ENCODE measurements at regions not wholly inside any gene's neighbourhood (a gene's known extent, or its start where the extent isn't known, plus 50 kb on each side); places are given as distances from the start of the nearest gene placed in this dataset.
"Not testable (repeated sequence)": the region's sequence is repeated elsewhere in the genome, so short reads cannot be mapped to it uniquely, and the experiment has no call there.

DNA sequence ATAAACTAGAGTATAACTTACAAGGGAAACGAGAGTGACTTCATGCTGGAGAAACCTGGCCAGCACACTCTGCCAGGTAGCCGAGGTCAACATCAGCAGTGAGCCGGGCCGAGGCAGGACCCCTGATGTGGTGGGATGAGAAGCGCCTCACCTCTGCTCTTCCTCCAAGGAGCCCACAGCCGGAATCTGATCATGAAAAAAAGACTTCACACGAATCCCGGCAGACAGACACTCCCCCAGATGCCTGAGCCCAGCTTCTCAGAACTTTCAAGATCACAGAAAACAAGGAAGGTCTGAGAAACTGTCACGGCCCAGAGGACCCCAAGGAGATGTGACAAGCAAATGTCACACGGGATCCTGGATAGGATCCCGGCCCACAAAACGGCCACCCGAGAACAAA, 116.9 kb upstream of the FAM20C start:
- TF ChIP-seq EZH2 (IDR thresholded peaks at IDR 0.05; ENCODE audit: borderline replicate concordance): not testable (repeated sequence)
- TF ChIP-seq, protein P1, sequence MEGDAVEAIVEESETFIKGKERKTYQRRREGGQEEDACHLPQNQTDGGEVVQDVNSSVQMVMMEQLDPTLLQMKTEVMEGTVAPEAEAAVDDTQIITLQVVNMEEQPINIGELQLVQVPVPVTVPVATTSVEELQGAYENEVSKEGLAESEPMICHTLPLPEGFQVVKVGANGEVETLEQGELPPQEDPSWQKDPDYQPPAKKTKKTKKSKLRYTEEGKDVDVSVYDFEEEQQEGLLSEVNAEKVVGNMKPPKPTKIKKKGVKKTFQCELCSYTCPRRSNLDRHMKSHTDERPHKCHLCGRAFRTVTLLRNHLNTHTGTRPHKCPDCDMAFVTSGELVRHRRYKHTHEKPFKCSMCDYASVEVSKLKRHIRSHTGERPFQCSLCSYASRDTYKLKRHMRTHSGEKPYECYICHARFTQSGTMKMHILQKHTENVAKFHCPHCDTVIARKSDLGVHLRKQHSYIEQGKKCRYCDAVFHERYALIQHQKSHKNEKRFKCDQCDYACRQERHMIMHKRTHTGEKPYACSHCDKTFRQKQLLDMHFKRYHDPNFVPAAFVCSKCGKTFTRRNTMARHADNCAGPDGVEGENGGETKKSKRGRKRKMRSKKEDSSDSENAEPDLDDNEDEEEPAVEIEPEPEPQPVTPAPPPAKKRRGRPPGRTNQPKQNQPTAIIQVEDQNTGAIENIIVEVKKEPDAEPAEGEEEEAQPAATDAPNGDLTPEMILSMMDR (IDR thresholded peaks at IDR 0.05; ENCODE audit: poor library complexity): not testable (repeated sequence)

Measured in hepatocyte (in vitro differentiated cells).